HG03378 (cell line): ENCODE measurements at regions not wholly inside any gene's neighbourhood (a gene's known extent, or its start where the extent isn't known, plus 50 kb on each side); places are given as distances from the start of the nearest gene placed in this dataset.

Experiments
- ATAC-seq: cut with Tn5 transposase; IDR thresholded peaks from one replicate; pipeline ENCODE4 v1.9.1; 2021; ENCODE audit warnings: mild to moderate bottlenecking, moderate library complexity; ENCODE audit not compliant: unreplicated experiment

DNA sequence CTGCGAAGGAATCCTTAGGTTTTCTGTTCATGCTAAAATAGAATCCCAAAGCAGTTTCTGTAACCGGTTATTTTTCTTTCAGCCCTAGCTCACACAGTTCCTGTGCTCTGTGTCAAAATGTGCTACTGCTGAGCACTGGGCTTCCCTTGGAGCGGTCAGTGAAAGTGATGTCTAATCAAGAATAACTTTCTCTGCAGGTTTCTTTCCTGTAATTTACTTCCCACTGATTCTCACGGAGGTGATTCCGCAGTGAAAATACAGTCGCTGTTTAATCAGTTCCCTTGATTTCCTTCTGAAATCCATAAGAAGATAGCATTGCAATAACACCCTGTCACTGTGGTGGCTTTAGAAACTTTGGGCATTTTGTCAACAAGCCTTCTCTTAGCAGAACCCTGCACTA, 112.0 kb upstream of the ISL1 start:
- no peak for ATAC-seq

DNA sequence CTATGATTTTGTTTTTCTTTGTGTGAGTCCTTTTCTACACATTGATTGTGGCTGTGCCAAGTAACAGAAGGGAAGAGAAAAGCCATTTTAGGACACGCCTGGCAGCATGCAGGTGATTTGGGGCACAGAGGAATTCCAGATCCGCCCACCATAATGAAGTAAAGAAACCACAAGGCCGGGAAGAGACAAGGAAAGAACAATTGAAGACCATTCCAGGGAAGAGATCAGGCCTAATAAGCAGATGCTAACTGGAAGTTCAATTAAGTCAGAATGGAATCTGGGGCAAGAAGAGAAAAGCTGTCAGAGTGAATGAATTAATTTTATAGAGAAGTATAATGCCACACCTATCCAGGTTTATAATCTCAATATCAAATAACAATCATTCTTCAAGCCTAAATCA, 110.2 kb upstream of the ISL1 start:
- ATAC-seq, result no peak

GRCh38 chr5:51273871-51274270, 109.4 kb upstream of the ISL1 start:
- no peak for ATAC-seq

DNA sequence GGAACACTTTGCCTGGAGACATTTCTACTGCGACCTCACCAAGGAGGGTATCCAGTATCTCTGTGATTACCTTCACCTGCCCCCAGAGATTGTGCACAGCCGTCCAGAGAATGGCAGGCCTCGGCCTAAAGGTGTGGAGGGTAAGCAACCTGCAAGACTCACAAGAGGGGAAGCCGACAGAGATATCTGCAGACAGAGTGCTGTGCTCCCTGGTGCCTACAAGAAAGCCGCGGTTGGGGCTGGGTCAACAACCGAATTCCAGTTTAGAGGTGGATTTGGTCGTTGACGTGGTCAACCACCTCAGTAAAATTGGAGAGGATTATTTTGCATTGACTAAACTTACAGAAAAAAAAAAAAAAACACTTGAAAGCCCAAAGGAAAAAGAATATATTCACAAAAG, 107.8 kb upstream of the ISL1 start:
- no peak for ATAC-seq

DNA sequence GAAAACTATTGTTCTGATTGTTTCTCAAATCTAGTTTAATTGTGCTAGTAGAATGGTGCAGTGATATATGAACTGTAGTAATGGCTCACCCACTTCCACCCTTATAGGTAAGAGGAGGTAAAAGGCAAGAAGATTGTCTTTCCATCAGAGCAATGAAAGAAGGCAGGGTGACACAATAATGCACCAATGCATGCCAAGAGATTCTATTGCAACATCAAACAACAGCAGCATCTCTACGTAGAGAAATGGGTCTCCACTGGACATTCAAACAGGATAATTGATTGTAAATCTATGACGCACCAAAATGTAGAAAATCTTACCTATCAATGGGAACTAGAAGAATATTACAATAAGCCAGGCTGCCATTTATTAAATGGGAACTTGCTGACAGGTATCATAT, 107.0 kb upstream of the ISL1 start:
- ATAC-seq, result no peak

- no peak for ATAC-seq
Measured at GRCh38 chr5:51278539-51278938, 104.7 kb upstream of the ISL1 start.

DNA sequence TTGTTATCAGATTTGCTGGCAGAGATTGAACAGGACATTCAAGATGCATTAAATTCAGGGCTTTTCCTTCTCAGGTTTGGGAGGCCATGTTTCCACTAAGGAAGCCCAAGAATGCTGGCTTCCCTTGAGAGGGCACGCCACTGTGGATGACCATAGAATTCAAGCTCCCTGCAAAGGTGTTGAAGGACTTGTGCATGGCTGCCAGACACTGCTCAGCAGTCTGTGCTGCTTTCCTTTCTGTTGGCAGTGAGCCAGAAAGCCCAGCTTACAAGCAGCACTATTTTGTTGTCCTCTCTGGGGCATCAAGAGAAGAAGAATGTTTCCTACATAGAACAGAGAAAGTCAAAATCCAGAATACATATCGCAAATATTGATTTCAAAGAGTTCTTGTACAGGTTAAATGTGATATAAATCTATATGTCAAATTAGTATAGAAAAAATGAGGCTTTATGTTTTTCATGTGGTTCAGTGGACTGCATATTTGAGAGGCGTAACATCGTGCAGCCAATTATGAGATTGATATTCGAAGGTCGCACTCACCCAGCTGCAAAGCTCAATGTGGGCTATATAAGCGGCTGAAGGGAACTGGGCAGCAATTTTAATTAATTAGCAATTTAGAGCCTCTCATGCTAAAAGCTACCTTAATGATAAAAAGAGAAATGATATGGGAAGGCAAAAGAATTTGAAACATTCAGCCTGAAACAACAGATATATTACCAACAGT, 103.1 kb upstream of the ISL1 start:
- ATAC-seq, result no peak

DNA sequence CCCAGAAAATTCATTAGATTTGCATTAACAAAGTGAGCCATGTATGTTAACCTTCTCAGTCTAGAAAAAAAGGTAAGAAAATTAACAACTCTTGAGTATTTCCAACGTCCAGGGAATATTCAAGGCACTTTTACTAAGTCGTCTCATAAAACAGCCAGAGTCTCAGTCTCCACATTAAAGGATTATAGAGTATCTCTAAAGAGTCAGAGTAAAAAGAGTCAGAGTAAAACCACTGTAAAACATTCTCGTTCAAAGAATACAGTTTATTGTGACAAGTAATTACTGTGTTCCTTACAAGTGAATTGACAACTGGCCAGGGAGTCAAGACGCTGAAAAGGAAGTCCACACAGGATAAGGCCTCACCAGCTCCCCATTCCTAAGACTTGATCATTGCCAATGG, 97.2 kb upstream of the ISL1 start:
- ATAC-seq, result no peak

DNA sequence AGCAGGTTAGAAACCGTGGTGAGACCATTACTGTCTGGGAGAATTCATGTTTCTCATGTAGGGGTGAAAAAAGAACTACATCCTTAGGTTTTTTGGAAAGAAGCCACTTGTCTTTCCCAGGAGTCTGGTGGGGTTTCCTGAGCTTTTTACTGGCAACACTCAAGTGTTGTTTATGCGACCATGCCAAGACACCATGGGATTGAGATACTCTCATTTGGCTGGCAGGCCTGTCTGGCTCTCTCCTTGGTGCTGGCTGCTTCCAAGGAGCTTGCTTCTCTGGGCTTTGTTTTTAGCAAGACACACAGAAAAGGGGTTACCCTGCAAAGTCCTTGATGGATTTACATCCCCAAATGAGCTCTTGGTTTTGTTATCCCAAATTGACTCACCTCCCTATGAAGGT, 80.9 kb upstream of the ISL1 start:
- no peak for ATAC-seq

- no peak for ATAC-seq
Measured at GRCh38 chr5:51326844-51327243, 56.4 kb upstream of the ISL1 start.
